GM10248 (cell line): ENCODE measurements at regions not wholly inside any gene's neighbourhood (a gene's known extent, or its start where the extent isn't known, plus 50 kb on each side); places are given as distances from the start of the nearest gene placed in this dataset.

Experiments
- CTCF ChIA-PET: fragments of 300-600 bp; sonication (Branson Sonifier 250); formaldehyde crosslinking; extraction: SDS; loops from one replicate; lab custom pipeline; 2021; ENCODE audit warnings: antibody characterized with exemption; lab: Yijun Ruan, JAX
- POLR2A ChIA-PET: fragments of 350-650 bp; sonication (Branson Sonifier 250); formaldehyde crosslinking; extraction: SDS; loops from one replicate; lab custom pipeline; 2020; ENCODE audit warnings: antibody characterized with exemption; lab: Yijun Ruan, JAX
- DNase-seq: peaks from one replicate; pipeline ENCODE4 v3.0.0; 2012; ENCODE audit errors: extremely low spot score
- CTCF ChIP-seq: IDR thresholded peaks from 2 replicates; pipeline ENCODE4 v1.5.1; 2012; ENCODE audit warnings: mild to moderate bottlenecking, low read depth; ENCODE audit errors: extremely low read depth, missing control alignments, control extremely low read depth

DNA sequence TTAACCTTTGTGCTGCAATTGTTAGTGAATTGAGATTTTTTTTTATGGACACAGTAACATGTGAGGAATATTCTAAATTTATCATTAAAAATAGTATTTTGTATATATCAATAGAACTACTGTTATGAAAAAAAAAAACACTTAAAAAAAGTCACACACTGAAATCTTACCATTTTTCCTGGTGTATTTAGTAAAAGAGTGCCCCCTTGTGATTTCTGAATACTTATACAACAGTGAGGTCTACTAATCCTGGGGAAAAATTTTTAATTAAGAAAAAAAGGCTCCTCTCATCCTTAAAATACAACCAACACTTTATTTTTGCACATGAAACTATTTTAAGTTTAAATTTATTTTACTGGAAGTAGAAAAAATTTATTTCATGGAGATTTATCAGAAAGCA lies 56.4 kb upstream of the SPOCK3 start:
- ChIA-PET POLR2A (no interaction called here), CTCF (interaction anchor here (1.9 to 2.1 kb wide), 2 partner anchors 176 to 275 kb away, joined by 4 to 6 read pairs; no protein-coding TSS in a partner anchor)
- no peak for TF ChIP-seq CTCF

DNA sequence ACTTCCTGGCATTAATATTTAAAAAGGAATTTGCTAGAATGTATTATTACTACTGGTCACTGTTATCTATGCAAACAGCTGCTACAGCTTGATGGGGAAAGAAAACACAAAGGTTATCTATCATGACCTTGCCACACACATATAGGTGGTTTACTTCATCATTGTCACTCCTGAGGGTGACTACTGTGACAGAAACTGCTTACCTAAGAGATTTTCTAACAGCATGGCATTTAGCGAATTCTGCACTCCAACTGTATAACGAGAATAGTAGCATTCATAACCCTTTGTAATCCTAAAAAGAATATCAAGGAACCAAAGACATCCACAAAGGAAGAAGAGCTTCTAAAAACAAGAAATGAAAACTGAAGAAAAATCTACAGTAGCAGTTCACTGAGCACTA lies 74.6 kb upstream of the SPOCK3 start:
- ChIA-PET POLR2A (no interaction called here), CTCF (interaction anchor here (1.6 kb wide), 1 partner anchor 10 kb away, joined by 3 read pairs; no protein-coding TSS in a partner anchor)
- TF ChIP-seq CTCF: no peak
- DNase-seq: no peak

More for the DNA sequence above, 56.4 kb upstream of the SPOCK3 start:
- no peak for DNase-seq

- ChIA-PET CTCF (no interaction called here), POLR2A (no interaction called here)
- no peak for DNase-seq
- no peak for TF ChIP-seq CTCF
Measured at GRCh38 chr4:167321299-167321698, 87.0 kb upstream of the SPOCK3 start.

- TF ChIP-seq CTCF: no peak
- ChIA-PET CTCF (no interaction called here), POLR2A (no interaction called here)
- no peak for DNase-seq
Measured at GRCh38 chr4:167339781-167340180, 105.5 kb upstream of the SPOCK3 start.

GRCh38 chr4:167359711-167360110 lies 125.4 kb upstream of the SPOCK3 start:
- TF ChIP-seq CTCF: no peak
- no peak for DNase-seq
- CTCF ChIA-PET: no interaction called here
- POLR2A ChIA-PET: no interaction called here

- ChIA-PET POLR2A (no interaction called here), CTCF (no interaction called here)
- no peak for TF ChIP-seq CTCF
- DNase-seq: no peak
Measured at GRCh38 chr4:167379076-167379835, 145.0 kb upstream of the SPOCK3 start.

DNA sequence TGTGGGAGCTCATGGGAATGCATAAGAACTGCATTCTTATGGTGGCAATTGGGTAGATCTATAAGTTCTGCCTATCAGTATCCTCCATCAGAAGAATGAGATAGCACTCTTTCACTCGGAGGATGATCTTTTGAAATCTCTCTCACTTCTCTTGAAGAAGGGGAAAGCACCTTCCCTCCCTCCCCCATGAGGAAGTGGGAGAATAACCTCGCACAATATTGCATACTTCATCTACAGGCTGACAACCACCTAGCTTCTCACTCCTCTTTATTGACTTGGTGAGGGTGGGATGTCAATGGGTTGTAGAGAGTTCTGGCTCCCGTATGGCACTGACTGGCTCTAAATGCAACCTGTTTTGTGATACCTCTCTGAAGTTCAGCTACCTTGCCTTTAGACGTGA lies 146.7 kb upstream of the SPOCK3 start:
- CTCF ChIA-PET: interaction anchor here (1.0 to 1.2 kb wide), 2 partner anchors 9 to 16 kb away, joined by 3 to 4 read pairs; no protein-coding TSS in a partner anchor
- TF ChIP-seq CTCF: no peak
- POLR2A ChIA-PET: no interaction called here
- no peak for DNase-seq
